ENCODE measurements at regions not wholly inside any gene's neighbourhood (a gene's known extent, or its start where the extent isn't known, plus 50 kb on each side); places are given as distances from the start of the nearest gene placed in this dataset.

DNA sequence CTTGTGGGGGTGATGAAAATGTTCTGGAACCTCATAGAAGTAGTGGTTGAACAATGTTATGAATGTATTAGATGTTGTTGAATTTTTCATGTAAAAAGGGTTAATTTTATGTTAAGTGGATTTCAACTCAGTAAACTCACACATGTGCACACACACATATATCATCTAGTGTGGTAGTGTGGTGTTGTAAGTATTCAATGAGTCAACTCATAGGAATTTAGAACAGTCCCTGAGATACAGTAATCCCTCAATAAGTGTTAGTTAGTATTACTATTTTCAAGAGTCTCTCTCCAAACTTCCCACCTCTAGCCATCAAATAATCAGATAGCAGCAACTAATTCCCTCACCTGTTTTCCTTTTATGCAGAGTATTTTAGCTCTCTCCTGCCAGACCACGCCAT lies 563.1 kb upstream of the JARID2 start:
- Histone ChIP-seq H3K4me3 (ENCODE audit: low read depth, low read length) (no peak overlapping the region), H3K27me3 (ENCODE audit: control insufficient read depth, insufficient read depth, low read length) (no peaks in the 10 kb centered on the region), H3K36me3 (ENCODE audit: control insufficient read depth, insufficient read depth, low read length) (no peaks in the 10 kb centered on the region)
- FAIRE-seq = no peak
- TF ChIP-seq, protein P1, sequence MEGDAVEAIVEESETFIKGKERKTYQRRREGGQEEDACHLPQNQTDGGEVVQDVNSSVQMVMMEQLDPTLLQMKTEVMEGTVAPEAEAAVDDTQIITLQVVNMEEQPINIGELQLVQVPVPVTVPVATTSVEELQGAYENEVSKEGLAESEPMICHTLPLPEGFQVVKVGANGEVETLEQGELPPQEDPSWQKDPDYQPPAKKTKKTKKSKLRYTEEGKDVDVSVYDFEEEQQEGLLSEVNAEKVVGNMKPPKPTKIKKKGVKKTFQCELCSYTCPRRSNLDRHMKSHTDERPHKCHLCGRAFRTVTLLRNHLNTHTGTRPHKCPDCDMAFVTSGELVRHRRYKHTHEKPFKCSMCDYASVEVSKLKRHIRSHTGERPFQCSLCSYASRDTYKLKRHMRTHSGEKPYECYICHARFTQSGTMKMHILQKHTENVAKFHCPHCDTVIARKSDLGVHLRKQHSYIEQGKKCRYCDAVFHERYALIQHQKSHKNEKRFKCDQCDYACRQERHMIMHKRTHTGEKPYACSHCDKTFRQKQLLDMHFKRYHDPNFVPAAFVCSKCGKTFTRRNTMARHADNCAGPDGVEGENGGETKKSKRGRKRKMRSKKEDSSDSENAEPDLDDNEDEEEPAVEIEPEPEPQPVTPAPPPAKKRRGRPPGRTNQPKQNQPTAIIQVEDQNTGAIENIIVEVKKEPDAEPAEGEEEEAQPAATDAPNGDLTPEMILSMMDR (IDR thresholded peaks at IDR 0.05; ENCODE audit: insufficient read depth, low read length, severe bottlenecking) = no peak
- DNase-seq (ENCODE audit: low read depth) = peak; percentile 86

DNA sequence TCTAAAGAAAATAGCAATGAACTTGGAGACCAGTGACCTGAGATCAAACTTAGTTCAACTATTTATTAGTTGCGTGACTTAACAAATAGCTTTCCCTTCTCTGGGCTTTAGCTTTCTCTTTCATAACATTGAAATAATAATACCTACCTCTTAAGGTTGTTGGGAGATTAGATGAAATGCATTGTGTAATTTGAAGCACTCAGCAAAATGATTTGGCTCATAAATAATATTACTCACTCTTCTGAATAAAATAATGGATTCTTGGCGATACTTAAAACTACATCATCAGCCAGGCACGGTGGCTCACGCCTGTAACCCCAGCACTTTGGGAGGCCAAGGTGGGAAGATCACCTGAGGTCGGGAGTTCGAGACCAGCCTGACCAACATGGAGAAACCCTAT lies 556.2 kb upstream of the JARID2 start:
- DNase-seq (ENCODE audit: low read depth) (no peak), FAIRE-seq (no peak)
- Histone ChIP-seq H3K27me3 (ENCODE audit: control insufficient read depth, insufficient read depth, low read length) (no peaks in the 10 kb centered on the region), H3K4me3 (ENCODE audit: low read depth, low read length) (no peak overlapping the region), H3K36me3 (ENCODE audit: control insufficient read depth, insufficient read depth, low read length) (no peaks in the 10 kb centered on the region)
- TF ChIP-seq, protein P1 (IDR thresholded peaks at IDR 0.05; ENCODE audit: insufficient read depth, low read length, severe bottlenecking) = no peak

DNA sequence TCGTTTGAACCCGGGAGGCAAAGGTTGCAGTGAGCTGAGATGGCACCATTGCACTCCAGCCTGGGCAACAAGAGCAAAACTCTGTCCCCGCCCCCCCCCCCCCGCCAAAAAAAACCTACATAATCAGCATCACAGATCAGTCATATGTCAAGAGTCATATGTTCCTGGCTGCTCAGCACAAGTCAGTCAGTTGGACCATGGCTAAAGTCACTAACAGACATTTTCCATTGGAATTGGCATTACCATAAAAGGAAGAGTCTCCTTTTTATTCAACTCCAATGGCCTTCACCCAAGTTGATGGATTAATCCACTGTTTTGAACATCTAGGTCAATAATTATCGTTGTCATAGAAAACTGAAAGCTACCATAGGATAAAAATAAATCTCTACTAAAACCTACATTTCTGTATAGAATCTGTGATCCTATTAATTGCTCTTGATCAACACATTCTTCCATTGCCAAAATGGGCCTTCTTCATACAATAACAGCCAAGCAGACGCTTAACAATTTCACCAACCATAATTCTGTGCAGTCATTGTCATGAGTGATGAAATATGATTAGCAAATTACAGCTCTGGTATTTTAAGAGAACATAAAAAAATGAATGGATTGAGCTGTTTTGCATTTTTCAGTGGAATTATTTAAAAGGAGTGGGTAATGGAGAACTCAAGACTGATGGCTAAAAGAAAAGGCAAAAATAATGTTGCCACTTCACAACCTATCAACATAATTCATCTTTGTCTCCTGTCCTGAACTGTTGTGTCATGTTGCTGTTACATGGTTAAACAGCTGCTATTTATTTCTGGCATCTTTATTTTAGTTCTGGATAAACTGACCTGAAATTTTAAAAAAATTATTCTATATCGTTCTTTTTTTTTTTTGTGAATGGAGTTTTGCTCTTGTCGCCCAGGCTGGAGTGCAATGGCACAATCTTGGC lies 555.5 kb upstream of the JARID2 start:
- Histone ChIP-seq H3K4me3 (ENCODE audit: low read depth, low read length) (no peak overlapping the region), H3K36me3 (ENCODE audit: control insufficient read depth, insufficient read depth, low read length) (no peaks in the 10 kb centered on the region), H3K27me3 (ENCODE audit: control insufficient read depth, insufficient read depth, low read length) (no peaks in the 10 kb centered on the region)
- no peak for FAIRE-seq
- no peak for DNase-seq (ENCODE audit: low read depth)
- TF ChIP-seq, protein P1 (IDR thresholded peaks at IDR 0.05; ENCODE audit: insufficient read depth, low read length, severe bottlenecking) = no peak

DNA sequence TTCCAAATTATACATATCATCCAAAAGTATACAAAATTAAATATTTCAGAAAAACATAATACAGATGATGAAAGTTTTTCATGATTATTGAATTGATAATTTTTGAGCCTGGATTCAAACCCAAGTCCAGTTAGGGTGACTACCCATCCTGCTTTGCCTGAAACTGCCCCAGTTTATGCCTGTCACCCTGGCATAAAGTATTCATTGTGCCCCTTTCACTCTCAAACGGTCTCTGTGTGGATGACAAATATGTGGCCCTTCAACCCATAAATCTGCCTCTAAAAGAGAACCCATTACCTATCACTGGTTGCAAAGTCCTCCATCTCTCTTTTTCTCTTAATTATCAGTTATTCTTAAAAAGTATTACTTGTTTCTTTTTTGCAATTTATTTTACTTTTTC lies 553.7 kb upstream of the JARID2 start:
- TF ChIP-seq, protein P1 (IDR thresholded peaks at IDR 0.05; ENCODE audit: insufficient read depth, low read length, severe bottlenecking) = no peak
- no peak overlapping the region for H3K4me3 ChIP-seq (ENCODE audit: low read depth, low read length)
- FAIRE-seq = no peak
- DNase-seq (ENCODE audit: low read depth) = no peak
- no peaks in the 10 kb centered on the region for H3K27me3 ChIP-seq (ENCODE audit: control insufficient read depth, insufficient read depth, low read length)
- H3K36me3 ChIP-seq (ENCODE audit: control insufficient read depth, insufficient read depth, low read length) = no peaks in the 10 kb centered on the region

DNA sequence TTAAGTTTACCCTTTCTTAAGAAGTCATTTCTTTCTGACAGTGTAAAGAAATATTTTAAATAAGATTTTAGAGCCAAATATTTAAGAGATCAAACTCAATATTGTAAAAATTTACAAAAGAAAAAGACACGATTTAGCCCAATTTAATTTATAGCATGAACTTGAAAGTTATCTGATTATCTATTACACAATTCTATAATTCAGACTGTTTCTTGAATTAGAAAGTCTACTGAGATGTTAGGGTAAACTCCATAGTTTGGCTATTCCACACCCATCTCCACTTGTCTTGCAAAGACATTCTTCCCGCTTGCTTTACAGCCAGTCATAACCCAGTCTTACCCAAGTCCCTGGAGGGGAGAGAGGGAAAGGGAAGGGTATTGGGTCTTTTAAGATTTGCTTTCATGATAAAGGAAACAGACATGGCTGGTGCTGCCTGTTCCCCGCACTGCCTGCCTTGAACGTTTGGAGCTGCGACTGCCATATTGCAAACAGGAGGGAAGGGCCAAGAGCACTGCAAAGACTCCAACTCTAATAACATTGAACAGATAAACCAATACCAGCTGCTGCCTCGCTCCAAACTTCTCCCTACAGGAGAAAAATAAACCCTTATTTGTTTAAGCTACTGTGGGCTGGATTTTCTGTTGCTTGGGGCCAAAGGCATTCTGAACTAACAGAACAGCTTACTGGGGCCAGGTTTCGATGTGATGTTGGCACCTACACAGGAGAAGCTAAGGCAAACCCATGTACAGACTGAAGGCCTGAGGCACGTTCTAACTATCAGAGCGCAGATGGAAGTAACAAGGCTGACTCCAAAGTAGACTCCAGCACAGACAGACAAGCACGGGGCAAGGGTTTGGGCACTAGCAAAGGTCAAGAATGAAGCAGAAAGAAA lies 552.3 kb upstream of the JARID2 start:
- FAIRE-seq = no peak
- Histone ChIP-seq H3K4me3 (ENCODE audit: low read depth, low read length) (no peak overlapping the region), H3K36me3 (ENCODE audit: control insufficient read depth, insufficient read depth, low read length) (no peaks in the 10 kb centered on the region), H3K27me3 (ENCODE audit: control insufficient read depth, insufficient read depth, low read length) (no peaks in the 10 kb centered on the region)
- no peak for DNase-seq (ENCODE audit: low read depth)
- TF ChIP-seq, protein P1 (IDR thresholded peaks at IDR 0.05; ENCODE audit: insufficient read depth, low read length, severe bottlenecking) = no peak
